Upper lobe of left lung (tissue), 4 donors: ENCODE measurements at regions not wholly inside any gene's neighbourhood (a gene's known extent, or its start where the extent isn't known, plus 50 kb on each side); places are given as distances from the start of the nearest gene placed in this dataset.

ENCODE experiments used
- EP300 ChIP-seq, 4 donors: sonication (generic); formaldehyde crosslinking; IDR thresholded peaks; one replicate each; pipeline ENCODE4 v1.5.1; 2017; ENCODE audit warnings: antibody characterized with exemption in 4 of 4, control low read depth in 2 of 4
- POLR2A ChIP-seq, 4 donors: fragments of 450-650 bp; IDR thresholded peaks; one replicate each; pipeline ENCODE4 v1.5.1; 2016 to 2017; ENCODE audit warnings: antibody characterized with exemption in 4 of 4, mild to moderate bottlenecking in 2 of 4
- POLR2AphosphoS5 ChIP-seq, 2 donors: sonication (generic); formaldehyde crosslinking; IDR thresholded peaks; one replicate each; pipeline ENCODE4 v1.5.1; 2017; ENCODE audit warnings: antibody characterized with exemption in 2 of 2
- TF ChIP-seq, protein P1 (sequence below), 6 experiments: fragments of 450-650 bp in 4 of 6; fragments of 200-600 bp in 2 of 6; sonication (generic) in 2 of 6; IDR thresholded peaks; one replicate each; pipeline ENCODE4 v1.5.1; 2016 to 2019; ENCODE audit warnings: antibody characterized with exemption in 6 of 6

GRCh38 chrX:113849408-113849807 is 734.5 kb upstream of the HTR2C start:
- TF ChIP-seq POLR2A (IDR thresholded peaks at IDR 0.05) (no peak), POLR2AphosphoS5 (IDR thresholded peaks at IDR 0.05) (no peak), EP300 (IDR thresholded peaks at IDR 0.05) (no peak)
- TF ChIP-seq, protein P1, sequence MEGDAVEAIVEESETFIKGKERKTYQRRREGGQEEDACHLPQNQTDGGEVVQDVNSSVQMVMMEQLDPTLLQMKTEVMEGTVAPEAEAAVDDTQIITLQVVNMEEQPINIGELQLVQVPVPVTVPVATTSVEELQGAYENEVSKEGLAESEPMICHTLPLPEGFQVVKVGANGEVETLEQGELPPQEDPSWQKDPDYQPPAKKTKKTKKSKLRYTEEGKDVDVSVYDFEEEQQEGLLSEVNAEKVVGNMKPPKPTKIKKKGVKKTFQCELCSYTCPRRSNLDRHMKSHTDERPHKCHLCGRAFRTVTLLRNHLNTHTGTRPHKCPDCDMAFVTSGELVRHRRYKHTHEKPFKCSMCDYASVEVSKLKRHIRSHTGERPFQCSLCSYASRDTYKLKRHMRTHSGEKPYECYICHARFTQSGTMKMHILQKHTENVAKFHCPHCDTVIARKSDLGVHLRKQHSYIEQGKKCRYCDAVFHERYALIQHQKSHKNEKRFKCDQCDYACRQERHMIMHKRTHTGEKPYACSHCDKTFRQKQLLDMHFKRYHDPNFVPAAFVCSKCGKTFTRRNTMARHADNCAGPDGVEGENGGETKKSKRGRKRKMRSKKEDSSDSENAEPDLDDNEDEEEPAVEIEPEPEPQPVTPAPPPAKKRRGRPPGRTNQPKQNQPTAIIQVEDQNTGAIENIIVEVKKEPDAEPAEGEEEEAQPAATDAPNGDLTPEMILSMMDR (IDR thresholded peaks at IDR 0.05): no peak
